ENCODE measurements at regions not wholly inside any gene's neighbourhood (a gene's known extent, or its start where the extent isn't known, plus 50 kb on each side); places are given as distances from the start of the nearest gene placed in this dataset.

DNA sequence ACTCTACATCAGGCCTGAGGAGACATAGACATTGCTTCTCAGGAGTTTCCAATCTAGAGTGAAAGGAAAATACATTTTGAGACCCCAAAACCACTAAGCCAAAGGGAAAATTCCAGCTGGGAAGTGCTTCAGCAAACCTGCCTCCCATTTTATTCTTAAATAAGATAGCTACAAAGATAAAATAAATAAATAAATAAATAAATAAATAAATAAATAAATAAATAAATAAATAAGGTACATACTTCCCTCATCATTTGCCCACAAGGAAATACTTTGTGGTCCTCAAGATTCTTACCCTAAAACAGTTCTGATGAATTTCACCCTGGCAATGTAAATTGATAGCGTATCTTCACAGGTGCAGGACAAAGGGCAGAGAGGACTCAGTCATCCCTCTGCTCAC, 474.0 kb upstream of the ROBO1 start:
- no peak for DNase-seq (ENCODE audit: low spot score in 2 of 2)
- WGBS, 2 donors, result 93% methylated on average over 1 of the region's 1 CpG
- H3K4me3 ChIP-seq (ENCODE audit: low read depth, poor library complexity, severe bottlenecking), result no peak overlapping the region
- intact Hi-C loops (cut with DNase I; ENCODE audit: low total_unique reads), result no loop called here
- TF ChIP-seq POLR2A (IDR thresholded peaks at IDR 0.05), result no peak
- TF ChIP-seq, protein P1, sequence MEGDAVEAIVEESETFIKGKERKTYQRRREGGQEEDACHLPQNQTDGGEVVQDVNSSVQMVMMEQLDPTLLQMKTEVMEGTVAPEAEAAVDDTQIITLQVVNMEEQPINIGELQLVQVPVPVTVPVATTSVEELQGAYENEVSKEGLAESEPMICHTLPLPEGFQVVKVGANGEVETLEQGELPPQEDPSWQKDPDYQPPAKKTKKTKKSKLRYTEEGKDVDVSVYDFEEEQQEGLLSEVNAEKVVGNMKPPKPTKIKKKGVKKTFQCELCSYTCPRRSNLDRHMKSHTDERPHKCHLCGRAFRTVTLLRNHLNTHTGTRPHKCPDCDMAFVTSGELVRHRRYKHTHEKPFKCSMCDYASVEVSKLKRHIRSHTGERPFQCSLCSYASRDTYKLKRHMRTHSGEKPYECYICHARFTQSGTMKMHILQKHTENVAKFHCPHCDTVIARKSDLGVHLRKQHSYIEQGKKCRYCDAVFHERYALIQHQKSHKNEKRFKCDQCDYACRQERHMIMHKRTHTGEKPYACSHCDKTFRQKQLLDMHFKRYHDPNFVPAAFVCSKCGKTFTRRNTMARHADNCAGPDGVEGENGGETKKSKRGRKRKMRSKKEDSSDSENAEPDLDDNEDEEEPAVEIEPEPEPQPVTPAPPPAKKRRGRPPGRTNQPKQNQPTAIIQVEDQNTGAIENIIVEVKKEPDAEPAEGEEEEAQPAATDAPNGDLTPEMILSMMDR (IDR thresholded peaks at IDR 0.05), result no peak

DNA sequence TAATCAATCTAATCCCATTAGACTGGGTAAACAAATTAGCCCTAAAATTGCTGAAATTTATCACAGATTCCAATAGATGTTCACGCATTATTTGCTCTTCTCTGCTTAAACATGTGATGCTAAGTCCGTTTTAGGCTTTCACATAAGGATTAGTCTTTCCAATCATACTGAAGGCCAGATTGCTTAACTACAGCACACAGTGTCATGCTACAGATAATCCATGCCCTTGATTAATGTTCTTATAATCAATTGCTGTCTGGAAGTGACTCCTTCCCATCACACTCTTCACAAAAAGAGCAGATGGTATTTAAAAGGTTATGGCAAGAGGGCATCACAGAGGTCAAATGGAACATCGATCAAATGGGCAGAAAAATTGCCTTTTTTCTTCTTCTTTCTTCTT, 471.5 kb upstream of the ROBO1 start:
- TF ChIP-seq, protein P1 (IDR thresholded peaks at IDR 0.05), result no peak
- TF ChIP-seq POLR2A (IDR thresholded peaks at IDR 0.05), result no peak
- H3K4me3 ChIP-seq (ENCODE audit: low read depth, poor library complexity, severe bottlenecking), result no peak overlapping the region
- no peak for DNase-seq (ENCODE audit: low spot score in 2 of 2)
- WGBS, 2 donors, result 70 to 76% methylated on average over 3 of the region's 3 CpGs
- intact Hi-C loops (cut with DNase I; ENCODE audit: low total_unique reads), result no loop called here

DNA sequence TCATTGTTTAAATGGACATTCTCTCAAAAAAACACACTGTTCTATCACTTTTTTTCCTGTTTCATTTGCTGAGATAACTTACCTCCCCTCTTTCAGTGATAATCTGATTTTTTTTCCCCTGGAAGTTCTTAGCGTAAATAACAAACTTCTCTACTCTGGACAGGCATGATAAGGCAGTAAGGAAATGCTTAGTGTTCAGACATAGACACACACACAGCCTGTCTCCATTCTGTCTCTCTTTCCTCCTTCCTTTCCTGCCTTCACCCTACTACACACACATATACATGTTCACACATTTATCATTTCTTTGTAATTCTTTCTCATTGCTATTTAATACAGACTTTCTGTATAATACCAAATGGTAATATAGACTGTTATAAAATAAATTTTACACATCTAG, 470.8 kb upstream of the ROBO1 start:
- H3K4me3 ChIP-seq (ENCODE audit: low read depth, poor library complexity, severe bottlenecking), result no peak overlapping the region
- intact Hi-C loops (cut with DNase I; ENCODE audit: low total_unique reads), result no loop called here
- no peak for DNase-seq (ENCODE audit: low spot score in 2 of 2)
- TF ChIP-seq, protein P1 (IDR thresholded peaks at IDR 0.05), result no peak
- no peak for TF ChIP-seq POLR2A (IDR thresholded peaks at IDR 0.05)
- WGBS, 2 donors, result 49 to 69% methylated on average over 1 of the region's 1 CpG

DNA sequence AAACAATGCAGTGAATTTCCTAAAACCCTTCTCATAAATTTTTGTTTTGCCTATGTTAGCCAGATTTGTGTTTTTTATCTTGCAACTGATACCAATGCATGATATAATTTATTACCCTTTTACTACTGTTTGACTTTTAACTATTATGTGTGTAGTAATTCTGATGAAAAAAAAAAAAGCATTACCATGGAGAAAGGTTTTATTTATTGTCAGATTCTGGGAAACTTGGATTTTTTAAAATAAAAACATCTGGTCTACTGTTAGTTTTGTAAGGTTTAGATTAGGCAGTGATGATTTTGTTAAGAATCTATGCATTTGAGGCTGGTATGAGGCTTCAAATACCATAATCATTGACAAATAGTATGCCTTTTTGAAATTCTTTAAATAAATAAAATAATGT, 470.4 kb upstream of the ROBO1 start:
- intact Hi-C loops (cut with DNase I; ENCODE audit: low total_unique reads), result no loop called here
- no peak overlapping the region for H3K4me3 ChIP-seq (ENCODE audit: low read depth, poor library complexity, severe bottlenecking)
- no peak for DNase-seq (ENCODE audit: low spot score in 2 of 2)
- TF ChIP-seq, protein P1 (IDR thresholded peaks at IDR 0.05), result no peak
- TF ChIP-seq POLR2A (IDR thresholded peaks at IDR 0.05), result no peak

DNA sequence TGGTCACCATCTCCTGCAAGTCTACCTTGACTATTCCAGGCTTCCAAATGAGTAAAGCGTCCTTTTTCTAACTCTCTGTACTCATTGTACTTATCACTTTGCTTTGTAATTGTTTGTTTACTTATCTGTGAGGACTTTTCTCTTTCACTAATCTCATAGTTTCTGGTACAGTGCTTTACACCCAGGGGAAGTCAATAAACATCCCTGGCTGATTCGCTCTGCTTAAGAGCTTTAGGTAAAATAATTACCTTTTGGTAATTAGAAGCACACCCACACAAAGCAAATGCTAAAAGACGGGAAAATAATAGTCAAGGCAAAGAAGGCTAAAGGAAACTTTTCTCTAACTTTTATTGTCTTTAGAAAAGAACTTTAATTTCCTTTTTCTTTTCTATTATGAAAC, 466.9 kb upstream of the ROBO1 start:
- 86 to 88% methylated on average over 3 of the region's 3 CpGs for WGBS, 2 donors
- DNase-seq (ENCODE audit: low spot score in 2 of 2), result no peak
- intact Hi-C loops (cut with DNase I; ENCODE audit: low total_unique reads), result no loop called here
- no peak for TF ChIP-seq POLR2A (IDR thresholded peaks at IDR 0.05)
- TF ChIP-seq, protein P1 (IDR thresholded peaks at IDR 0.05), result no peak
- H3K4me3 ChIP-seq (ENCODE audit: low read depth, poor library complexity, severe bottlenecking), result no peak overlapping the region

DNA sequence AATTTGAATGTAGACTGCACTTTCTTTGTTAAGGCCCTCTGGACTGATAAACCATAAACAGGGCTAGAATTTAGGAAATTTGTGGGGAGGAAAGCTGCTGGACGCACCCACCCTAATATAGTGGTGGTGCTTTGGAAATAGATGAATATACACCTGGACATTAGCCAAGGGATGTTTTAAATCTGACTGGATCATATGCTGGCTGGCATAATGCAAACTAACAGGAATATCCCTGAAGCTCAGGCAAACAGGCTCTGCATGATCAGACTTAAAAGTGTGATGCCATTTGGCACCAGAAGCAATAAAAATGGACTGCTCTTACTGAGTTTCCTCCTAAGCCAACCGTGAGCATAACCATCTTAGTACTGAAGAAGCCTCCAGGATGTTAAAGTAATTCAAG, 465.8 kb upstream of the ROBO1 start:
- TF ChIP-seq POLR2A (IDR thresholded peaks at IDR 0.05), result no peak
- TF ChIP-seq, protein P1 (IDR thresholded peaks at IDR 0.05), result no peak
- DNase-seq (ENCODE audit: low spot score in 2 of 2), result no peak
- H3K4me3 ChIP-seq (ENCODE audit: low read depth, poor library complexity, severe bottlenecking), result no peak overlapping the region
- WGBS, 2 donors, result 41 to 49% methylated on average over 2 of the region's 2 CpGs
- intact Hi-C loops (cut with DNase I; ENCODE audit: low total_unique reads), result no loop called here
